Activated CD4-positive, alpha-beta memory T cell treated with anti-CD3 and anti-CD28 coated beads, Interleukin-2, amount 10 ng/mL, durations not matched to agents 7 days and 5 days (primary cell): ENCODE measurements at regions not wholly inside any gene's neighbourhood (a gene's known extent, or its start where the extent isn't known, plus 50 kb on each side); places are given as distances from the start of the nearest gene placed in this dataset.
A peak's percentile ranks its signal among the peaks of the same experiment; 100 is the strongest.
"Not testable (repeated sequence)": the region's sequence is repeated elsewhere in the genome, so short reads cannot be mapped to it uniquely, and the experiment has no call there.

ENCODE experiments used
- CTCF ChIA-PET: fragments of 350-600 bp; sonication (Branson Sonifier 250); formaldehyde crosslinking; loops from one replicate; lab custom pipeline; 2021; ENCODE audit warnings: antibody characterized with exemption, inconsistent platforms; lab: Charles Lee
- POLR2A ChIA-PET: fragments of 350-600 bp; sonication (Branson Sonifier 250); formaldehyde crosslinking; loops from one replicate; lab custom pipeline; 2021; ENCODE audit warnings: antibody characterized with exemption; lab: Charles Lee
- DNase-seq: peaks from one replicate; pipeline ENCODE4 v3.0.0-alpha.2; 2020
- H3K27ac Mint-ChIP-seq: one replicate; pipeline ENCODE4 v1.8.0; 2021; ENCODE audit warnings: mild to moderate bottlenecking, mixed read lengths
- H3K27me3 Mint-ChIP-seq: one replicate; pipeline ENCODE4 v1.8.0; 2021; ENCODE audit warnings: mixed read lengths
- H3K36me3 Mint-ChIP-seq: one replicate; pipeline ENCODE4 v1.8.0; 2021; ENCODE audit warnings: low read depth, mixed read lengths
- H3K4me1 Mint-ChIP-seq: one replicate; pipeline ENCODE4 v1.8.0; 2021; ENCODE audit warnings: mixed read lengths
- H3K4me3 Mint-ChIP-seq: one replicate; pipeline ENCODE4 v1.8.0; 2021; ENCODE audit warnings: mild to moderate bottlenecking, mixed read lengths
- H3K9me3 Mint-ChIP-seq: one replicate; pipeline ENCODE4 v1.8.0; 2021; ENCODE audit warnings: mixed read lengths

DNA sequence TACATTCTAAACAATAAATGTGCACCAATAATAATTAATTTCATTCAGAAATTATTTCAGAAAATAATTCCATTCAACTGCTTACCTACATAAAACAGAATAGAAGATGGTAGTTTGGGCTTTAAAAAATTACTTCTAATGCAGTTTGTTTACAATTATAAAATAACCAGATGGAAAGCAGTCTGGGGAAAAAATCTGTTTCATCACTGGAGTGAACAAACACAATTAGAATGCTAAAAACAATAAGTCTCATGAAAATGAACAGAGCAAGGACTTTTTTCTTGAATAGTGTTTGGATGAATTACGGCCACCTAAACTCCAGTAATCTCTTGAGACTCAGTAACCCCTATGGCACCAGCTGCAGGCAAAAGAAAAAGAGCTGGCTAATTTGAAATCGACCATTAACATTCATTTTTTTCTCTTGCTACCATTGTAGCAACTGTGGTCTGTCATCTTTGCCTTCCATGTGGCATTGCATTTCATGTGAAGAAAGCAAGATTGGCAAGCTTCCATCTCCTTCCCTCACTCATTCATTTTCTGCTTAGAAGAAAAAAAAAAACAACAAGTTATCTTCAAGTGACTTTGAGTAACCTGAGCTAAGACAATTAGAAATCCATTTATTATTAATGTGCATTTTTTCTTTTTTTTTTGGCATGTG is 88.4 kb upstream of the CEP85L start:
- ChIA-PET POLR2A (no interaction called here), CTCF (no interaction called here)
- H3K36me3 Mint-ChIP-seq = no peaks in the 10 kb centered on the region
- H3K4me1 Mint-ChIP-seq = peaks cover 3% of the 10 kb centered on the region
- no peak overlapping the region for H3K4me3 Mint-ChIP-seq
- no peaks in the 10 kb centered on the region for H3K9me3 Mint-ChIP-seq
- no peak overlapping the region for H3K27ac Mint-ChIP-seq
- H3K27me3 Mint-ChIP-seq = peaks cover 8% of the 10 kb centered on the region
- no peak for DNase-seq

GRCh38 chr6:118736440-118736839 is 85.0 kb upstream of the CEP85L start:
- CTCF ChIA-PET = no interaction called here
- H3K9me3 Mint-ChIP-seq = no peaks in the 10 kb centered on the region
- no peaks in the 10 kb centered on the region for H3K36me3 Mint-ChIP-seq
- POLR2A ChIA-PET = no interaction called here
- no peak overlapping the region for H3K27ac Mint-ChIP-seq
- no peak for DNase-seq
- H3K4me3 Mint-ChIP-seq = no peak overlapping the region
- H3K4me1 Mint-ChIP-seq = peaks cover 3% of the 10 kb centered on the region
- peaks cover 8% of the 10 kb centered on the region for H3K27me3 Mint-ChIP-seq

DNA sequence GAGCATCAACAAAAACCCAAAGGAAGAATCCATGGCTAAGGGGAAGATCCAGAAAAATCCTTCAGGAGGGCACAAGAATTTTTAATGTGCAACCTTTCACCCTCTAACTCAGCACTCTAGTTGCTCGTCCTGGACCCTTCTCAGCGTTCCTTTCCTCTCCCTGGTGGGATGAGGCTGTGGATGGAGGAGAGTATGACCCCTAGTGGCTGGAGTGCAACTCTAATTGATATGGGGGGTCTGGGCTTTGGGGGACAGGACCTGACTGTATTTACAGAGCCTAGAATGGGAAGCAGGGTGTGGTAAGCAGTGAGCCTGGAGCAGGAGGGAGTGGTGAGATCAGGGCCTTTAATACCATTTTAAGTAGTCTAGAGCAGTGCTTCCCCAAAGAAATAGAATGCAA is 83.9 kb upstream of the CEP85L start:
- no peak overlapping the region for H3K27ac Mint-ChIP-seq
- ChIA-PET CTCF (no interaction called here), POLR2A (no interaction called here)
- no peaks in the 10 kb centered on the region for H3K9me3 Mint-ChIP-seq
- no peak overlapping the region for H3K4me3 Mint-ChIP-seq
- no peak for DNase-seq
- H3K36me3 Mint-ChIP-seq = no peaks in the 10 kb centered on the region
- peaks cover 3% of the 10 kb centered on the region for H3K4me1 Mint-ChIP-seq
- H3K27me3 Mint-ChIP-seq = peaks cover 8% of the 10 kb centered on the region

DNA sequence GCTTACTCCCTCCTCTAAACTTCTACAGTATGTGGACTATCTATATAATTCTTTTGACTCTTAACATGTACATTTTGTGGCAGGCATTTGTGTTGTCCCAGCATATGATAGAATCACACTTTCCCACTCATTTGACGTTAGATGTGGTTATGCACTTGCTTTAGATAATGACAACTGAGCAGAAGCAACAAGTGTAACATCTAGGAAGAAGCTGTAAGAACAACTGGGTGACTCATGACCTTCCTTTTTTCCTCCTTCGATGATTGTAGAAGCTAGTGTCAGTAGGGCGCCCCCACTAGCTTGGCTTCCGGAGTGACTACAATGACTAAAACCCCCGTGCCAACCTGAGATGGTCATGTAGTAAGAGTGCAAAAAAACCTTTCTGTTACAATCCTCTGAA is 74.6 kb upstream of the CEP85L start:
- Mint-ChIP-seq H3K4me1 (peaks cover 22% of the 10 kb centered on the region), H3K4me3 (no peak overlapping the region), H3K27me3 (peaks cover 2% of the 10 kb centered on the region), H3K27ac (peak overlapping the region; percentile 38), H3K9me3 (no peaks in the 10 kb centered on the region), H3K36me3 (no peaks in the 10 kb centered on the region)
- POLR2A ChIA-PET = interaction anchor here (1.3 to 1.7 kb wide), 2 partner anchors 17 to 20 kb away, joined by 5 to 16 read pairs; no protein-coding TSS in a partner anchor
- CTCF ChIA-PET = interaction anchor here (1.6 kb wide), 1 partner anchor 17 kb away, joined by 3 read pairs; no protein-coding TSS in a partner anchor
- peak; percentile 48 for DNase-seq

GRCh38 chr6:118724211-118724610 is 72.8 kb upstream of the CEP85L start:
- no peak for DNase-seq
- Mint-ChIP-seq H3K27me3 (peaks cover 2% of the 10 kb centered on the region), H3K36me3 (no peaks in the 10 kb centered on the region), H3K4me3 (no peak overlapping the region), H3K4me1 (peaks cover 36% of the 10 kb centered on the region), H3K27ac (no peak overlapping the region), H3K9me3 (no peaks in the 10 kb centered on the region)
- POLR2A ChIA-PET = interaction anchor here (1.0 kb wide), 1 partner anchor 45 kb away, joined by 3 read pairs; no protein-coding TSS in a partner anchor
- CTCF ChIA-PET = no interaction called here

- DNase-seq = no peak
- H3K9me3 Mint-ChIP-seq = no peaks in the 10 kb centered on the region
- ChIA-PET POLR2A (interaction anchor here (0.8 to 1.2 kb wide), 2 partner anchors 14 to 17 kb away, joined by 3 to 4 read pairs; no protein-coding TSS in a partner anchor), CTCF (interaction anchor here (0.6 kb wide), 1 partner anchor 20 kb away, joined by 3 read pairs; no protein-coding TSS in a partner anchor)
- H3K4me1 Mint-ChIP-seq = peaks cover 39% of the 10 kb centered on the region
- H3K27me3 Mint-ChIP-seq = no peaks in the 10 kb centered on the region
- H3K4me3 Mint-ChIP-seq = no peak overlapping the region
- no peak overlapping the region for H3K27ac Mint-ChIP-seq
- no peaks in the 10 kb centered on the region for H3K36me3 Mint-ChIP-seq
These were observed 71.7 kb upstream of the CEP85L start for GRCh38 chr6:118722829-118723813.

DNA sequence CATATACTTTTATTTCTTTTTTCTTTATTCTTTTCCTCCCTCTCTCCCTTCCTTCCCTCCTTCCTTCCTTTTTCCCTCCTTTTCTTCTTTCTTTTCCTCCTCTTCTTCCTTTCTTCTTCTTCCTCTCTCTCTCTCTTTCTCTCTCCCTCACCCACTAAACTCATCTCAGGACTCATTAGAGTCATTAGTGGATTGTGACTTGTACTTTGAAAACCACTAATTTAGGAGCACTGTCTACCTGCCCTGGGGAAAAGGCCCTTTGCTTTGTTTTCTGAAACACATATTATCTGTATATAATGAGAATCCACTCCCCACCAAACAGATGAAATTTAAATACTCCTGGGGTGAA is 68.7 kb upstream of the CEP85L start:
- ChIA-PET POLR2A (interaction anchor here (1.2 kb wide), 1 partner anchor 8 kb away, joined by 3 read pairs; no protein-coding TSS in a partner anchor), CTCF (no interaction called here)
- H3K27me3 Mint-ChIP-seq = no peaks in the 10 kb centered on the region
- H3K36me3 Mint-ChIP-seq = no peaks in the 10 kb centered on the region
- peaks cover 27% of the 10 kb centered on the region for H3K4me1 Mint-ChIP-seq
- no peak overlapping the region for H3K27ac Mint-ChIP-seq
- H3K4me3 Mint-ChIP-seq = no peak overlapping the region
- H3K9me3 Mint-ChIP-seq = no peaks in the 10 kb centered on the region
- no peak for DNase-seq

- no peaks in the 10 kb centered on the region for H3K9me3 Mint-ChIP-seq
- H3K4me3 Mint-ChIP-seq = no peak overlapping the region
- no peak overlapping the region for H3K27ac Mint-ChIP-seq
- CTCF ChIA-PET = interaction anchor here (0.9 kb wide), 1 partner anchor 22 kb away, joined by 3 read pairs; no protein-coding TSS in a partner anchor
- DNase-seq = no peak
- no peaks in the 10 kb centered on the region for H3K27me3 Mint-ChIP-seq
- POLR2A ChIA-PET = interaction anchor here (1.2 kb wide), 1 partner anchor 9 kb away, joined by 3 read pairs; no protein-coding TSS in a partner anchor
- no peaks in the 10 kb centered on the region for H3K36me3 Mint-ChIP-seq
- H3K4me1 Mint-ChIP-seq = peaks cover 25% of the 10 kb centered on the region
These were observed 68.1 kb upstream of the CEP85L start for GRCh38 chr6:118719351-118720124.

- no peak for DNase-seq
- peaks cover 21% of the 10 kb centered on the region for H3K4me1 Mint-ChIP-seq
- H3K9me3 Mint-ChIP-seq = no peaks in the 10 kb centered on the region
- POLR2A ChIA-PET = no interaction called here
- H3K36me3 Mint-ChIP-seq = no peaks in the 10 kb centered on the region
- no peak overlapping the region for H3K4me3 Mint-ChIP-seq
- CTCF ChIA-PET = interaction anchor here (0.9 kb wide), 1 partner anchor 21 kb away, joined by 3 read pairs; no protein-coding TSS in a partner anchor
- H3K27me3 Mint-ChIP-seq = no peaks in the 10 kb centered on the region
- no peak overlapping the region for H3K27ac Mint-ChIP-seq
These were observed 67.5 kb upstream of the CEP85L start for GRCh38 chr6:118718903-118719302.

- POLR2A ChIA-PET = interaction anchor here (0.6 kb wide), 1 partner anchor 8 kb away, joined by 3 read pairs; no protein-coding TSS in a partner anchor
- Mint-ChIP-seq H3K36me3 (no peaks in the 10 kb centered on the region), H3K27ac (no peak overlapping the region), H3K4me1 (peaks cover 22% of the 10 kb centered on the region), H3K27me3 (no peaks in the 10 kb centered on the region), H3K9me3 (no peaks in the 10 kb centered on the region), H3K4me3 (no peak overlapping the region)
- no peak for DNase-seq
- CTCF ChIA-PET = no interaction called here
These were observed 66.9 kb upstream of the CEP85L start for GRCh38 chr6:118718297-118718696.

DNA sequence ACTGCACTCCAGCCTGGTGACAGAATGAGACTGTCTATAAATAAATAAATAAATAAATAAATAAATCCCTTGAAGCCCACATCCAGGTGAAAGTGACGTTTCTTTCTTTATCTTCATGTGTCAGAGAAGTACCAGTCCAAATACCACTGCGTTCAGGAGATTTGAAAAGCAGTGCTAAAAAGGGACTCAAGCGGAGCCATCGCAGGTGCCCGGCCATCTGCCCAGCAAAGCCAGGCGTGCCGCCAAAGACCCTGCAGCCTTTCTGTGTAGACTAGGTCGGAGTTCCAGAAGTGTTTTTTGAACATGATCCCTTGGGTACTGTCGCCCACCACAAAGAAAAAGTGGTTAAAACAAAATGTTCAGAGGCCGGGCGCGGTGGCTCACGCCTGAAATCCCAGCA is 65.7 kb upstream of the CEP85L start:
- ChIA-PET POLR2A (no interaction called here), CTCF (no interaction called here)
- no peaks in the 10 kb centered on the region for H3K9me3 Mint-ChIP-seq
- H3K27ac Mint-ChIP-seq = no peak overlapping the region
- H3K36me3 Mint-ChIP-seq = peaks cover 3% of the 10 kb centered on the region
- H3K27me3 Mint-ChIP-seq = no peaks in the 10 kb centered on the region
- no peak for DNase-seq
- H3K4me1 Mint-ChIP-seq = peaks cover 31% of the 10 kb centered on the region
- no peak overlapping the region for H3K4me3 Mint-ChIP-seq

DNA sequence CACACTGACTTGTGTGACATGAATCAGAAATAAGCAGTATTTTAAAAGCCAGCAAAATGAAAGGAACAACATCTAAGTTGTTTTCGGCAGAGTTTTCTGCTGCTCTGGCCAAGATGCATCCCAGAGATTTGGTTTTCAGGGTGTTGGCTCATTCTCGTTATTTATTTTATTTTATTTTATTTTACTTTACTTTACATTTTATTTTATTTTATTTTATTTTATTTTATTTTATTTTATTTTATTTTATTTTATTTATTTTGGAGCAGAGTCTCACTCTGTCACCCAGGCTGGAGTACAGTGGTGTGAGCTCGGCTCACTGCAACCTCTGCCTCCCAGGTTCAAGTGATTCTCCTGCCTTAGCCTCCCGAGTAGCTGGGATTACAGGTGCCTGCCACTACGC is 64.5 kb upstream of the CEP85L start:
- H3K27me3 Mint-ChIP-seq, CTCF ChIA-PET, H3K4me3 Mint-ChIP-seq, H3K9me3 Mint-ChIP-seq, POLR2A ChIA-PET, DNase-seq, H3K27ac Mint-ChIP-seq, H3K36me3 Mint-ChIP-seq: not testable (repeated sequence)
- H3K4me1 Mint-ChIP-seq = peaks cover 39% of the 10 kb centered on the region
